ENCODE measurements at regions not wholly inside any gene's neighbourhood (a gene's known extent, or its start where the extent isn't known, plus 50 kb on each side); places are given as distances from the start of the nearest gene placed in this dataset.
A peak's percentile ranks its signal among the peaks of the same experiment; 100 is the strongest.

DNA sequence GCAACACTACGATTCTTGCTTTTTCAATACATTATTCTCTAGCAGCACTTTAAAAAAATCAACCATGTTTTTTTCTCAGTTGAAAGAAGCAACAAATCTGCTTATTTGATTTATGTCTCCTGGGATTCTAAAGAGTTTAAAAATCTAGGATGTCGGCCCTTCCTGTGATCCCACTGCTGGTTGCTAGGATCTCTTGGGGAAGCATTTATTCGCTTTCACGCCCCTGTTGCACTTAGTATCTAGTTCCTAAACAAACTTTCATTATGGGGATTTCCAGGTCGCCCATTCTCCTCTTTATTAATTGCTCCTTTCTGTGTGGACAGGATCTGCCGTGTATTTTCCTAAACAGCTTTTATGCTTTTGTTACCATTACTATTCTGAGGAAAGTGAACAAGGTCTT lies 313.5 kb downstream of the AGTPBP1 start:
- no peak for DNase-seq (ENCODE audit: low read depth, low spot score)

- DNase-seq (ENCODE audit: low read depth, low spot score): no peak
Observed at GRCh38 chr9:85427772-85428171, 314.0 kb downstream of the AGTPBP1 start.

GRCh38 chr9:85425153-85425611 lies 316.6 kb downstream of the AGTPBP1 start:
- peak; percentile 73 for DNase-seq (ENCODE audit: low read depth, low spot score)

DNA sequence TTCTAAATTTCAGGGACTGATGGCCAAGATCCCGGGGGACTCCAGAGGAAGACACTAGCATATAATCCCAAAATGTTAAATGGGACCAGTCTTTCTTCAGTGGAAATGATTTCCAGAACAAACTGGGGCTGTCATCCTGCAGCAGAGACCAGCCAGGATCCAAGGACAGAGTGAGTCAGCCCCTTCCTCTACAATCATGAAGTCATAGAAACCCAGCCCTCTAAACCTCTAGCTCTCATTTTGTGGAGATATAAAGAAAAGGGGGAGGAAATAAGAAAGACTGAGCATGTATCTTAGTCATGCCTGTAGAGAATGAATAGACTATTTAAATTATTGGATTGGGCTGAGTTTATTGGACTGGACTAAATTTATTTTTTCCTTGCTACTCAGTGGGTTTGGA lies 318.3 kb downstream of the AGTPBP1 start:
- DNase-seq (ENCODE audit: low read depth, low spot score): no peak

DNA sequence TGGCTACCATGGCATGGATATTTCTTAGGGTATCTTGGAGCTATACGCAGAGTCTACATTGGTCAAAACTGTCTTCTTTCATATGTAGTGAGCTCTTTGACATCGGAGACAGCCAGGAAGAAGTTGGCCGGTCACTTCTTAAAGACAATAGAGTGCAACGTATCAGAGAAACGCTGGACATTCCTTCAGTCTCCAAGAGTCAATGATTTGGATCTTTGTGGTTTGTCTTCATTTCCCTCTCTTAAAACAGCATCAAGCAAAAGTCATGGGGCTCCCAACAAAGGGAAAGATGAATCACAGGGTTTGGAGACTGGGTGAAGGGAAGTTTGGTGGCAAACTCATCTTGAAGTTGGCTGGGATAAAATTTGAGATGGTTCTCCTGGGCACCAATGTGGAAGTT lies 320.1 kb downstream of the AGTPBP1 start:
- DNase-seq (ENCODE audit: low read depth, low spot score): peak; percentile 65

GRCh38 chr9:85420750-85421149 lies 321.0 kb downstream of the AGTPBP1 start:
- peak; percentile 85 for DNase-seq (ENCODE audit: low read depth, low spot score)

DNA sequence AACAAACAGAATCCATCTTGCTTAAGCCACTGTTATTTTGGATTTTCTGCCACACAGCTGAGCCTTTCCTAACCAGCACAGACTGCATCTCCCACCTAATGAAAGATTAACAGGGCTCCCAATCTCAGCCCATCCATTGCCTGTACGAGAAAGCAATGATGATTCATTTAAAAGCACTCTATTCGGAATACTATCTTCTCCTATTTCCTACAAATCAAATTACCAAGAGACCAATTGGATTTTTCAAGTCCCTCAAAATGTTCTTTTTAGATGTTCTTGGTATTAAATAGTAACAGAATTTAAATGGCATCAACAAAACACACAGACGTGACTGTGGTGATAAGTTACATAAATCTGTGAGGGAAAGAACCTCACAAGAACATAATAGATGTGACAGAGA lies 324.1 kb downstream of the AGTPBP1 start:
- DNase-seq (ENCODE audit: low read depth, low spot score): no peak

DNA sequence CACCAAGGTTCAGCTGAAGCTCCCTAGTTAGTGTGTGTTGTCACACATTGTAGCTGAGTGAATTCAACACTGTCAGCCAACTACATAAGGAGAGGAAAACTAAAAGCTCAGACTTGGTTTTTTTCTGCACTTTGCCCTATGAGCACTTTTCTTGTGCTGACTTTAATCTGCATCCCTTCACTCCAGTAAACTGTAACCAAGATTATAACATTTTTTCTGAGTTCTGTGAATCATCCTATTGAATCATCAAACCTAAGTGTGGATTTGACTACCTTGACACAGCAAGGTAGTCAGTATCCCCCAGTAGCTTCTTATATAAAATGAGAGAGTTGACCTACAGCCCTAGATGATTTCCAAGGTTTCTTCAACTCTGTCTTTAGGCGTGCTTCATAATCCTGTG lies 325.0 kb downstream of the AGTPBP1 start:
- DNase-seq (ENCODE audit: low read depth, low spot score): no peak

- no peak for DNase-seq (ENCODE audit: low read depth, low spot score)
Observed at GRCh38 chr9:85414390-85414789, 327.4 kb downstream of the AGTPBP1 start.

- no peak for DNase-seq (ENCODE audit: low read depth, low spot score)
Observed at GRCh38 chr9:85408494-85408893, 333.3 kb downstream of the AGTPBP1 start.

GRCh38 chr9:85405566-85405950 lies 336.2 kb downstream of the AGTPBP1 start:
- no peak for DNase-seq (ENCODE audit: low read depth, low spot score)

DNA sequence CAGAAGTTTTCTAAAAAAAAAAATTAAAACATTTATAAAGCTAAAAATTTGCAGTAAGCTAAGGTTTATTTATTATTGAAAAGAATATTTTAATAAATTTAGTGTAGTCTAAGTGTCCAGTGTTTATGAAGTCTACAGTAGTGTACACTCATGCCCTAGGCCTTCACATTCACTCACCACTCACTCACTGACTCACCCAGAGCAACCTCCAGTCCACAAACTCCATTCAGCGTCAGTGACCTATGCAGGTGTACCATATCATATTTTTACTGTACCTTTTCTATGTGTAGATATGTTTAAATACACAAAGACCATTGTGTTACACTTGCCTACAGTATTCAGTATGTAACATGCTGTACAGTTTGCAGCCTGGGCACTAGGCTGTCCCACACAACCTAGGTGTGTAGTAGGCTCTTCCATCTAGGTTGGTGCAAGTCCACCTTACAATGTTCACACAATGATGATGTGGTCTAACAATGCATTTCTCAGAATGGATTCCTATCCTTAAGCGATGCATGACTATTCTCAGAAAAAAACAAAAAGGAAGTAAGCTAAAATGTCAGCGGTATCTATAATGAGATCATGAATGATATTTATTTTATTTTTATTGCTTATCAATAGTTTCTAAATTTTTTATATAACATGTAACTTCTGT lies 336.7 kb downstream of the AGTPBP1 start:
- DNase-seq (ENCODE audit: low read depth, low spot score): no peak

DNA sequence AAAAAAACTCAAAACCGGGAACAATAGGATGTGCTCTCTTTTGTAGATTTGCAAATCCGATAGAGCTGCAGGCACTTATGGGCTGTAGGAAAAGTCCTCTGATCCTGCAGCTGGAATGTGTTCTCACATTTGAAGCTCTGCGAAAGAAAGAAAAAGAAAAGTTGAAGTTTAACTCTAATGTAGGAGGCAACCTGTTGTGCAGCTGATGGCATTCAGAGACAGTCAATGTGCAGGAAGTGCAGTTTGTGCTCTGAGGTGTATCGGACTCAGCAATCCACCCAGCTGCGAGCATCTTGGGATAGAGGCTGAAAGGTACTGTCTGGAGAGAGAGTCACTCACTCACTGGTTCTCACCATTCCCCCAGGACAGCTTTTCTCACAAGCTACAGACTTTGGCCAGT lies 339.2 kb downstream of the AGTPBP1 start:
- no peak for DNase-seq (ENCODE audit: low read depth, low spot score)

GRCh38 chr9:85401998-85402397 lies 339.8 kb downstream of the AGTPBP1 start:
- DNase-seq (ENCODE audit: low read depth, low spot score): peak; percentile 80

DNA sequence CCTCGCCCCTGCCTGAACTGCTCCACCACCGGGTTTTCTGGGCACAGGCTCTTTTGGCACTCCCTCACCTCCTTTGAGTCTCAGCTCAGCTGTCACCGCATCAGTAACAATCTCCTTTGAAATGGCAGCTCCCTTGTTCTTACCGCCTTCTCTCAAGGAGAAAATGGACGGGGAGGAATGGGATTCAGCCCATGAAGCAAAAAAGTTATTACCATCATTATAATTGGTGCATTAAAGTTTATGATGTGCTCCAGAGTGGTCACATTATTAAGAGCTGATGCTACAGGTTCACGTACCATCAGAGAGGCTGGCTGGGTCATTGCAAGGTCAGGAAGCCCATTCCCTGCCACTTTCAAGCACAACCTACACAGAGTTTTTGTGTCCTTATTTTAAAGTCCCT lies 344.7 kb downstream of the AGTPBP1 start:
- no peak for DNase-seq (ENCODE audit: low read depth, low spot score)

- peak; percentile 72 for DNase-seq (ENCODE audit: low read depth, low spot score)
Observed at GRCh38 chr9:85392260-85392659, 349.5 kb downstream of the AGTPBP1 start.

GRCh38 chr9:85377731-85378289 lies 363.9 kb downstream of the AGTPBP1 start:
- DNase-seq (ENCODE audit: low read depth, low spot score): peak; percentile 65

DNA sequence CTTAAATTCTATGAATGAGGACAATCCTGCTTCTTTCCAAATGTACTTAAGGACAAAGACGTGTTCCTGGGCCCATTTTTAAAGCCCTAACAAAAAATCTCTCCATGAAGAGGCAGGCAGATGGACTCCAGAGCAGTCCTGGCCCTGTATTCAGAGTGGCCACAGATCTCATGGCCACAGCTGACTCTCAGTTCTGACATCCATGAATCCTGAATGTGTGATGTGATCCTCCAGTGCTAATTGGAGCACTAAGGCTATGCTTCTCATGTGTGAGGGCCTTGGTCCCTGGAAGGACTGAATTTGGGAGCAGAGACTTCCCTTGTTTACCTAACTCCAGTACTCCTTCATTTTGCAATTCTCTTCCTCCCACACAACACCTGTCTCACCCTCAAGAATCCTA lies 373.0 kb downstream of the AGTPBP1 start:
- no peak for DNase-seq (ENCODE audit: low read depth, low spot score)

DNA sequence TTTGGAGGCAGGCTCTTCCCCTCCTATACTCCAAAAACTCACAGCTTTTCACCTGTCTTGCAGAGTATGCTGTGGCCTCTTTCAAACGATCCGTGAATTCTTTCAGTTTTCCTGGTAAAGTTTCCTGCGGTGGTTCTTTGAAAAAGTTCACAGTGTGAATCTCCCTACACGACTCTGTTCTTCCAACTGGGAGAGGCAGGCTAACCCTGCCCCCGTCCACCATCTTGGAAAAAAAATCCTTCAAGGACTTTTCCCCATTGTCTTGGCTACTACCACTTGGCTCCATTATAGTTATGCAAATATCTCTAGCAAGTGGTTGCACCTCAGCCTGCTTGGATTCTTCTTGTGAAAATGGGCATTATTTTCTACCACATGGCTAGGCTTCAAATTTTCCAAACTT lies 382.6 kb downstream of the AGTPBP1 start:
- no peak for DNase-seq (ENCODE audit: low read depth, low spot score)

DNA sequence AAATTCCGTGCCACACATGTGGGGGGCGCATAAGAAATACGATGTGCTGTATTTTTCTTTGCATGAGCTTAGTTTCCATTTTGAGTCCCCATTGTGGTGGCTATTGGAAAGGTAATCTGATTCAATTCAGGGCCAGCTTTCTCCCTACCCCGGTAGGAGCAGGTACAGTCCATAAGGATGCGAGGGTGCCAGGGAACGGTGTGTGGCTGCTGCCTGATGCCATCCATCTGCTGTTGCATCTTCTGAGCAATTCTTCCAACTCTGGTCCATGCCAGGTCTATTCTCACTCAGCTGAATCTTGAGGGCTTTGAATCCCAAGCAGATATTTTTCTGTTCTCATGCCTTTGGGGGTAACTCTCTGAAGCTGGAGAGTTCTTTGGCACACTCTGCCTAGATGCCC lies 392.7 kb downstream of the AGTPBP1 start:
- DNase-seq (ENCODE audit: low read depth, low spot score): no peak

DNA sequence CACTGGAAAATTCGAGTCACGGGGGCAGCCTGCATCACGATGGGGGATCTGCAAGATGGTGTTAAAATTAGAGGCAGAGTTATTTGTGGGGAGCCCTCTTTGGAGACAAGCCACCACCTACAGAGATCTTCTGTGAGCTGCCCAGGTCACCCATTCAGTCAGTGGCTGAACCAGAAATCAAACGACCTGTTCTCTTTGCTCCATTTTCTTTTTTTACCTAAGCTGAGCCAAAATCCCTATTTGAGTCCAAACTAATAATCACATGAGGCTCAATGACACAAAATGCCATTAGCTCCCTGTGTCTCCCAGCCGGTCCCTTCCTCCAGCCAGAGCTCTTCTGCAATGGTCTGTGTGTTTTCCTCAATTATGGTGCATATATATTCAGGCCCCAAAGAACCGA lies 394.2 kb downstream of the AGTPBP1 start:
- no peak for DNase-seq (ENCODE audit: low read depth, low spot score)

DNA sequence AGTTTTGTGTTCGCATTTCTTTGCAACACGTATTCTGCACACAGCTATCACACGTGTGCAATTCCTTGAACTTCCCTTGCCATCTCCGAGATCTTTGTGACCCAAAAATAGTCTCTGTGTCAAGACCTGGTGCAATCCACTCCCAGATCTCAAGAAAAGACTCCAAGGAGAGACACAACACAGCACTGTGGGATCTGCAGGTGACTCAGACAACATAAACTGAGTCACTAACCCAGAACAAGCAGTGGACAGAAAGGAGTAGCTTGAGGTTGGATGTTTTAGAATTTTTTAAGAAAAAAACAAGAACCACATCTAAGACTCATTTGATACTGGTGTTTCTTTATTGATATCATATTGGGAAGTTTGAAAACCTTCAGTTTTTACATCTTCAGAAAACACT lies 396.9 kb downstream of the AGTPBP1 start:
- DNase-seq (ENCODE audit: low read depth, low spot score): peak; percentile 15

DNA sequence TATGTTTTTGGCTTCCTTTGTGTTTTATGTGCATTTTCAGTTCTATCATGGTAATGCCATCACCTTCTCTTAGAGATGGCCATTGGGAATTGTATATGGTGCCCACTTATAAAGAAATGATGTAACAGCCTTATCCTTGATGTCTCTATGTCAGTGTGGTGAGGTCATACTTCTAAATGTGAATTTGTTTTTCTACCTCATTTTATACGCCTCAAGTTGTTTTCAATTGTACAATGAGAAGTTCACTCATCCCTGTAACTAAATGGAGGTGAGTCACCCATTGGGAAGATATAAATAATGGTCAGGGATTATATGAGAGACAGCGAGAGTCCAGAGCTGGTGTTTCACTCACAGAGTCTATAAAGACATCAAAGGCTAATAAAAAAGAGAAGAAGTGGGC lies 402.4 kb downstream of the AGTPBP1 start:
- DNase-seq (ENCODE audit: low read depth, low spot score): peak; percentile 15

DNA sequence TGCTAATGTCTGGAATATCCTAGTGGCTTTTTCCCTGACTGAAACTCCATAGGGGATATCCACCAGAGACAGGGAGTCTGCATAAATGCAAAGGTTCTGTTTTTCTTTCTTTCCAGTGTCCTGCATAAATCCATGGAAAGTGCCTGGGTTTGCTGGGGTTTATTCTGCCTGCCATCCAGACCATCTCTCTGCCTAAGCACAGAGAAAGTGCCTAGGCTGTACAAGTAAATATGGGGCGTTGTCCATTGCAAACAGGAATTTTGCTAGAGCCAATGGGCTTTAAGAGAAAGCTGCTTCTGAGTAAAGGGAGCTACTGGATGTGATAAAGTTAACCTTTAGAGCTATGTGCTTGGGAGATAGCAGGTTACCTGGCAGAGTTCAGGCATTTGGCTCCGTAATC lies 407.5 kb downstream of the AGTPBP1 start:
- no peak for DNase-seq (ENCODE audit: low read depth, low spot score)
